ENCODE measurements at regions not wholly inside any gene's neighbourhood (a gene's known extent, or its start where the extent isn't known, plus 50 kb on each side); places are given as distances from the start of the nearest gene placed in this dataset.

- TF ChIP-seq CTCF (IDR thresholded peaks at IDR 0.05) (no peak), POLR2A (IDR thresholded peaks at IDR 0.05) (no peak), EP300 (IDR thresholded peaks at IDR 0.05) (no peak)
These were observed 190.8 kb upstream of the GK2 start for GRCh38 chr4:79598801-79599200.

Data from ovary (tissue), 3 donors.